ENCODE measurements at regions not wholly inside any gene's neighbourhood (a gene's known extent, or its start where the extent isn't known, plus 50 kb on each side); places are given as distances from the start of the nearest gene placed in this dataset.
A peak's percentile ranks its signal among the peaks of the same experiment; 100 is the strongest.

DNA sequence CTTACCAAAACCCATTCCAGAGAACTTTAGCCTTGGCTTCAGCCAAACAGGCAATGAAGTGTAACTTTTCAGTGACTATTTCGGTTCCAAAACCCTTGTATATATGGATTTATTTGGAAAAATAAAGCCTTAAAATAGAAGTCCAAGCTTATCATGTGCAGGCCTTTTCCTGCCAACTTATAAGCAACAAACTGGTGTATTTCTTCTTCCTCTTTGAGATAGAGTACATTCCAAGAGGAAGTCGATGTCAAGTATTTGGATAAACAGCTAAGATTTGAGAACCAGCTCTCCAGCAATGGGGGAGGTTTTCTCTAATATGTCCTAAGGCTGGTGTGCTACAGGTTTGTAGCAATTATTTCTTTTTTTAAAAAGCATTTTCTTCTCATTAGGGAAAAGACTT is 407.8 kb downstream of the DUSP10 start:
- Histone ChIP-seq H3K36me3 (ENCODE audit: low read depth) (no peaks in the 10 kb centered on the region), H3K9me2 (ENCODE audit: insufficient read depth) (no peaks in the 10 kb centered on the region), H3K27ac (no peak overlapping the region), H3K79me2 (ENCODE audit: insufficient read depth) (no peaks in the 10 kb centered on the region), H3K4me2 (ENCODE audit: unreplicated experiment) (no peak overlapping the region), H3K27me3 (replicated peaks; ENCODE audit: insufficient read depth) (no peaks in the 10 kb centered on the region), H4K20me1 (ENCODE audit: insufficient read depth) (no peaks in the 10 kb centered on the region), H3K4me3 (no peak overlapping the region), H3K9me3 (ENCODE audit: low read depth) (no peaks in the 10 kb centered on the region), H3K9ac (no peak overlapping the region), H2AFZ (no peak overlapping the region), H3F3A (ENCODE audit: insufficient read depth) (peaks cover 18% of the 10 kb centered on the region; the same call in 1 of the 2 replicates), H3K4me1 (ENCODE audit: insufficient read depth) (peaks cover 21% of the 10 kb centered on the region)
- in situ Hi-C loops (cut with MboI) = no loop called here
- WGBS, 2 experiments (ENCODE audit: low coverage in 1 of 2, low lambda C conversion rate in 2 of 2, missing lambda C conversion rate in 2 of 2) = 49 to 67% methylated on average over 2 of the region's 2 CpGs
- no peak for TF ChIP-seq EZH2 (IDR thresholded peaks at IDR 0.05; ENCODE audit: insufficient read depth, poor library complexity, severe bottlenecking)
- no peak for TF ChIP-seq EZH2phosphoT487 (IDR thresholded peaks at IDR 0.05; ENCODE audit: insufficient read depth, low read depth)
- no peak for DNase-seq

DNA sequence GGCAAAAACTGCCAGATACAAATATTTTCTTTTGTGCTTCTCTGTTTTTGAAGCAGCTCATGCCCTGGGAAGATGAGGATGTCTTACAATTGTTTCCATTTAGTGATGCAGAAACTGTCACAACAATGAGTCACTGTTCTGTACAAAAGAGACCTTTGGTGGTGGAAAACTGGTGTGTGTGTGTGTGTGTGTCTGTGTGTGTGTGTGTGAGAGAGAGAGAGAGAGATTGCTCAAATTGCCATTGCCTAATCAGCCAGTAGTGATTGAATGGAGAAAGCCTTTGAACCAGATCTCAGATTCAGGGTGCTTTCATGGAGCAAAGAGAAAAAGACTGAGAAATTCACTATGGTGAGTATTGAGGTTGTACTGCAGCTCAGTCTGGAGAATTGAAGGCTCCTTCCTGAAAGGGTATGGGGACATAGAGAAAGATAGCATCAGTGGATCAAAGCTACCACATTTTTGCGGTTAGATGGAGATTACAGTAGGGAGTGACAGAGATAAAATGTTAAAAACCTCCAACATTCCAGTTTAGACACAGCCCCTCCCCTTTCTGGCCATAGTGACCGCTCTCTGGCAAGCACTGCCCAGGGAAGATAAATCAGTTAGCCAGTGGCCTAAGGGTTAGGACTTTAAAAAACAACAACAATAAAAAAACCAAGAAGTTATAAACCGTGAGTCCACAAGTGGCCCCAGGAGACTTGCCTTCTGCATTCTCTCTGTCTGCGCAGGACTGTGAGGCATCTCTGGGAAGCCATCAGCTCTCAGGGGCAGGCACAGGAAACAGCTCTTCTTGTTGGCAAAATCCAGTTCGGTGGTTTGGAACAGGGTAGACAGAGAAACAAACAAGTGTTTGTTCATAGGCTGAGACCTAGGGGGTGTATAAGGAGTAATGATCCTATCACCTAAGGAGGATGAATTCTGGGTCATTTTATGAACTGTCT is 406.5 kb downstream of the DUSP10 start:
- H3K4me3 ChIP-seq = peak overlapping the region; percentile 45
- no peaks in the 10 kb centered on the region for H4K20me1 ChIP-seq (ENCODE audit: insufficient read depth)
- H3K27ac ChIP-seq = peak overlapping the region; percentile 84
- peak overlapping the region; percentile 78 for H2AFZ ChIP-seq
- no peaks in the 10 kb centered on the region for H3K9me3 ChIP-seq (ENCODE audit: low read depth)
- 16 to 19% methylated on average over 5 of the region's 5 CpGs for WGBS, 2 experiments (ENCODE audit: low coverage in 1 of 2, low lambda C conversion rate in 2 of 2, missing lambda C conversion rate in 2 of 2)
- H3K9me2 ChIP-seq (ENCODE audit: insufficient read depth) = no peaks in the 10 kb centered on the region
- H3K79me2 ChIP-seq (ENCODE audit: insufficient read depth) = no peaks in the 10 kb centered on the region
- in situ Hi-C loops (cut with MboI) = no loop called here
- H3K36me3 ChIP-seq (ENCODE audit: low read depth) = no peaks in the 10 kb centered on the region
- no peak for TF ChIP-seq EZH2phosphoT487 (IDR thresholded peaks at IDR 0.05; ENCODE audit: insufficient read depth, low read depth)
- no peak for TF ChIP-seq EZH2 (IDR thresholded peaks at IDR 0.05; ENCODE audit: insufficient read depth, poor library complexity, severe bottlenecking)
- DNase-seq = peak; percentile 87
- peaks cover 18% of the 10 kb centered on the region; the same call in 1 of the 2 replicates for H3F3A ChIP-seq (ENCODE audit: insufficient read depth)
- H3K27me3 ChIP-seq (replicated peaks; ENCODE audit: insufficient read depth) = no peaks in the 10 kb centered on the region
- H3K4me2 ChIP-seq (ENCODE audit: unreplicated experiment) = peak overlapping the region; percentile 79
- peaks cover 21% of the 10 kb centered on the region for H3K4me1 ChIP-seq (ENCODE audit: insufficient read depth)
- peak overlapping the region; percentile 73 for H3K9ac ChIP-seq

DNA sequence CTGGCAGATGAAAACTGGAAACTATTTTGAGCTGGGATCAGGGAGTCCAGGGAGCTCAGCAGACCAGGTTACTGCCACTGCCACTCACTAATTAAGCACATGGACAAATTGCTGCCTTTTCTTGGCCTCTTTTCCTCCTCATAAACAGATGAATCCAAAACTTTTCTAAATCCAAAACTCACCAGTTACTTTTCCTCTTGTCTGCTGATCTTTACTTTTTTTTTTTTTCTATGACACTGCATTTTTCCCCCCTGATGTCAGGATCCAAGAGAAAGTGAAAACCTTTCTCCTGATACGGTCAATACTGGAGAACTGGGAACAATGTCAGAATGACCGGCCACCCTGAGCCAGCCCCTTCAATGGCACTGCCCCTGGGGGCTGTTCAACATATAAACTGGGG is 405.8 kb downstream of the DUSP10 start:
- Histone ChIP-seq H4K20me1 (ENCODE audit: insufficient read depth) (no peaks in the 10 kb centered on the region), H3K79me2 (ENCODE audit: insufficient read depth) (no peaks in the 10 kb centered on the region), H3K27me3 (replicated peaks; ENCODE audit: insufficient read depth) (no peaks in the 10 kb centered on the region), H2AFZ (peak overlapping the region; percentile 78), H3K36me3 (ENCODE audit: low read depth) (no peaks in the 10 kb centered on the region), H3K9ac (peak overlapping the region; percentile 73), H3K27ac (peak overlapping the region; percentile 84), H3K4me3 (peak overlapping the region; percentile 45), H3F3A (ENCODE audit: insufficient read depth) (peaks cover 18% of the 10 kb centered on the region; the same call in 1 of the 2 replicates), H3K9me2 (ENCODE audit: insufficient read depth) (no peaks in the 10 kb centered on the region), H3K4me1 (ENCODE audit: insufficient read depth) (peaks cover 21% of the 10 kb centered on the region), H3K9me3 (ENCODE audit: low read depth) (no peaks in the 10 kb centered on the region), H3K4me2 (ENCODE audit: unreplicated experiment) (peak overlapping the region; percentile 79)
- DNase-seq = peak; percentile 65
- in situ Hi-C loops (cut with MboI) = no loop called here
- no peak for TF ChIP-seq EZH2 (IDR thresholded peaks at IDR 0.05; ENCODE audit: insufficient read depth, poor library complexity, severe bottlenecking)
- TF ChIP-seq EZH2phosphoT487 (IDR thresholded peaks at IDR 0.05; ENCODE audit: insufficient read depth, low read depth) = no peak
- WGBS, 2 experiments (ENCODE audit: low coverage in 1 of 2, low lambda C conversion rate in 2 of 2, missing lambda C conversion rate in 2 of 2) = 20 to 34% methylated on average over 2 of the region's 2 CpGs

DNA sequence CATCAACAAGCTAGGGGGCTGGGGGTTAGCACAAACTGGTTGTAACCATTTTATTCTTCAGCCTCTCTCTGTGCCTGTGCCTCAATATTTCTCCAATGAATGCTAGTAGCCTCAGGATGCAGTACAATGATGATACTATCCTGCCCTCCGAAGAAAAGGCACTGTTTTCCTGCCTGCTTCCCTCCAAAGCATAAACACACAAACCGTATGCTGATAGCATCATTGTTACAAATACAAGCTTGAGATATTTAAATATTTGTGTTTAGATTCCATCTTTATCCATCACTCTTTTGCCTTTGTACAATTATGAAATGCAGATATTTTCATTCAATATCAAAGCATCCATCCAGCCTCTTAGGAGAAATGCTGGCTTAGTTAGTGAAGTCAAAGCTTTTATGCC is 404.8 kb downstream of the DUSP10 start:
- no peaks in the 10 kb centered on the region for H3K79me2 ChIP-seq (ENCODE audit: insufficient read depth)
- no peaks in the 10 kb centered on the region; the same call in 1 of the 2 replicates for H3K9me2 ChIP-seq (ENCODE audit: insufficient read depth)
- no peak overlapping the region for H2AFZ ChIP-seq
- H3K4me3 ChIP-seq = no peak overlapping the region
- H3F3A ChIP-seq (ENCODE audit: insufficient read depth) = peaks cover 18% of the 10 kb centered on the region; the same call in 1 of the 2 replicates
- no peak for TF ChIP-seq EZH2 (IDR thresholded peaks at IDR 0.05; ENCODE audit: insufficient read depth, poor library complexity, severe bottlenecking)
- WGBS, 2 experiments (ENCODE audit: low coverage in 1 of 2, low lambda C conversion rate in 2 of 2, missing lambda C conversion rate in 2 of 2) = 87 to 93% methylated on average over 2 of the region's 2 CpGs
- no peak overlapping the region for H3K9ac ChIP-seq
- in situ Hi-C loops (cut with MboI) = no loop called here
- DNase-seq = no peak
- no peak overlapping the region for H3K27ac ChIP-seq
- no peaks in the 10 kb centered on the region for H3K36me3 ChIP-seq (ENCODE audit: low read depth)
- H3K4me2 ChIP-seq (ENCODE audit: unreplicated experiment) = no peak overlapping the region
- peaks cover 21% of the 10 kb centered on the region for H3K4me1 ChIP-seq (ENCODE audit: insufficient read depth)
- no peaks in the 10 kb centered on the region for H4K20me1 ChIP-seq (ENCODE audit: insufficient read depth)
- H3K9me3 ChIP-seq (ENCODE audit: low read depth) = no peaks in the 10 kb centered on the region
- no peaks in the 10 kb centered on the region for H3K27me3 ChIP-seq (replicated peaks; ENCODE audit: insufficient read depth)
